Renal cortical epithelial cell (primary cell): ENCODE measurements at regions not wholly inside any gene's neighbourhood (a gene's known extent, or its start where the extent isn't known, plus 50 kb on each side); places are given as distances from the start of the nearest gene placed in this dataset.

Experiments
- DNase-seq: peaks from one replicate; pipeline ENCODE4 v3.0.0-alpha.2; 2011; ENCODE audit warnings: low read depth

- DNase-seq = no peak
Observed at GRCh38 chr2:180062178-180062577, 55.1 kb upstream of the CWC22 start.

- peak; percentile 58 for DNase-seq
Observed at GRCh38 chr2:180061546-180061945, 54.4 kb upstream of the CWC22 start.

GRCh38 chr2:180061085-180061484 is 54.0 kb upstream of the CWC22 start:
- no peak for DNase-seq

GRCh38 chr2:180058993-180059392 is 51.9 kb upstream of the CWC22 start:
- DNase-seq = no peak

GRCh38 chr2:180057706-180058412 is 50.8 kb upstream of the CWC22 start:
- DNase-seq = no peak
